ENCODE measurements at regions not wholly inside any gene's neighbourhood (a gene's known extent, or its start where the extent isn't known, plus 50 kb on each side); places are given as distances from the start of the nearest gene placed in this dataset.

- H3K4me2 ChIP-seq (ENCODE audit: insufficient read depth, low read length) = no peak overlapping the region
- H3K9me3 ChIP-seq (ENCODE audit: low read depth, low read length) = no peaks in the 10 kb centered on the region
- TF ChIP-seq CTCF (IDR thresholded peaks at IDR 0.05; ENCODE audit: extremely low read depth, low read depth, low read length) = no peak
- no peaks in the 10 kb centered on the region for H3K4me1 ChIP-seq (ENCODE audit: insufficient read depth, low read length)
- H3K79me2 ChIP-seq (ENCODE audit: insufficient read depth, low read length) = no peaks in the 10 kb centered on the region
- H3K4me3 ChIP-seq (ENCODE audit: insufficient read depth, low read length) = no peak overlapping the region
- DNase-seq (ENCODE audit: insufficient read length, low spot score, missing footprints) = no peak
- H4K20me1 ChIP-seq (ENCODE audit: insufficient read depth, low read length) = no peaks in the 10 kb centered on the region
- H2AFZ ChIP-seq (ENCODE audit: low read length) = no peak overlapping the region
- H3K36me3 ChIP-seq (ENCODE audit: insufficient read depth, low read length) = no peaks in the 10 kb centered on the region
- no peaks in the 10 kb centered on the region for H3K27me3 ChIP-seq (ENCODE audit: insufficient read depth, low read length)
- no peak overlapping the region for H3K27ac ChIP-seq (ENCODE audit: low read depth, low read length)
Measured at GRCh38 chr10:90470966-90471365, 386.9 kb downstream of the HTR7 start.

- DNase-seq (ENCODE audit: insufficient read length, low spot score, missing footprints) = no peak
- no peak overlapping the region for H3K4me3 ChIP-seq (ENCODE audit: insufficient read depth, low read length)
- no peaks in the 10 kb centered on the region for H3K36me3 ChIP-seq (ENCODE audit: insufficient read depth, low read length)
- H3K79me2 ChIP-seq (ENCODE audit: insufficient read depth, low read length) = no peaks in the 10 kb centered on the region
- no peak overlapping the region for H3K27ac ChIP-seq (ENCODE audit: low read depth, low read length)
- H3K27me3 ChIP-seq (ENCODE audit: insufficient read depth, low read length) = no peaks in the 10 kb centered on the region
- no peaks in the 10 kb centered on the region for H3K4me1 ChIP-seq (ENCODE audit: insufficient read depth, low read length)
- H4K20me1 ChIP-seq (ENCODE audit: insufficient read depth, low read length) = no peaks in the 10 kb centered on the region
- H2AFZ ChIP-seq (ENCODE audit: low read length) = no peak overlapping the region
- no peak for TF ChIP-seq CTCF (IDR thresholded peaks at IDR 0.05; ENCODE audit: extremely low read depth, low read depth, low read length)
- no peak overlapping the region for H3K4me2 ChIP-seq (ENCODE audit: insufficient read depth, low read length)
- no peaks in the 10 kb centered on the region for H3K9me3 ChIP-seq (ENCODE audit: low read depth, low read length)
Measured at GRCh38 chr10:90480466-90480865, 377.4 kb downstream of the HTR7 start.

- Histone ChIP-seq H3K27ac (ENCODE audit: low read depth, low read length) (no peak overlapping the region), H3K36me3 (ENCODE audit: insufficient read depth, low read length) (no peaks in the 10 kb centered on the region), H3K79me2 (ENCODE audit: insufficient read depth, low read length) (no peaks in the 10 kb centered on the region), H3K4me3 (ENCODE audit: insufficient read depth, low read length) (no peak overlapping the region), H3K4me2 (ENCODE audit: insufficient read depth, low read length) (no peak overlapping the region), H3K9me3 (ENCODE audit: low read depth, low read length) (no peaks in the 10 kb centered on the region), H3K4me1 (ENCODE audit: insufficient read depth, low read length) (no peaks in the 10 kb centered on the region), H3K27me3 (ENCODE audit: insufficient read depth, low read length) (no peaks in the 10 kb centered on the region), H4K20me1 (ENCODE audit: insufficient read depth, low read length) (no peaks in the 10 kb centered on the region), H2AFZ (ENCODE audit: low read length) (no peak overlapping the region)
- DNase-seq (ENCODE audit: insufficient read length, low spot score, missing footprints) = no peak
- TF ChIP-seq CTCF (IDR thresholded peaks at IDR 0.05; ENCODE audit: extremely low read depth, low read depth, low read length) = no peak
Measured at GRCh38 chr10:90481326-90481923, 376.4 kb downstream of the HTR7 start.

- DNase-seq (ENCODE audit: insufficient read length, low spot score, missing footprints) = no peak
- Histone ChIP-seq H3K4me1 (ENCODE audit: insufficient read depth, low read length) (no peaks in the 10 kb centered on the region), H2AFZ (ENCODE audit: low read length) (peak overlapping the region; percentile 21), H3K27me3 (ENCODE audit: insufficient read depth, low read length) (no peaks in the 10 kb centered on the region), H4K20me1 (ENCODE audit: insufficient read depth, low read length) (no peaks in the 10 kb centered on the region), H3K9me3 (ENCODE audit: low read depth, low read length) (no peaks in the 10 kb centered on the region), H3K4me2 (ENCODE audit: insufficient read depth, low read length) (no peak overlapping the region), H3K4me3 (ENCODE audit: insufficient read depth, low read length) (no peak overlapping the region), H3K36me3 (ENCODE audit: insufficient read depth, low read length) (no peaks in the 10 kb centered on the region), H3K79me2 (ENCODE audit: insufficient read depth, low read length) (no peaks in the 10 kb centered on the region), H3K27ac (ENCODE audit: low read depth, low read length) (no peak overlapping the region)
- no peak for TF ChIP-seq CTCF (IDR thresholded peaks at IDR 0.05; ENCODE audit: extremely low read depth, low read depth, low read length)
Measured at GRCh38 chr10:90484518-90484917, 373.3 kb downstream of the HTR7 start.
